NCI-H2107 treated with DMSO at 0.1 percent for 48 hours (cell line): ENCODE measurements at regions not wholly inside any gene's neighbourhood (a gene's known extent, or its start where the extent isn't known, plus 50 kb on each side); places are given as distances from the start of the nearest gene placed in this dataset.

Experiments
- DNase-seq: peaks from one replicate; lab custom pipeline; 2025; ENCODE audit not compliant: unreplicated experiment; lab: John Stamatoyannopoulos, UW

DNA sequence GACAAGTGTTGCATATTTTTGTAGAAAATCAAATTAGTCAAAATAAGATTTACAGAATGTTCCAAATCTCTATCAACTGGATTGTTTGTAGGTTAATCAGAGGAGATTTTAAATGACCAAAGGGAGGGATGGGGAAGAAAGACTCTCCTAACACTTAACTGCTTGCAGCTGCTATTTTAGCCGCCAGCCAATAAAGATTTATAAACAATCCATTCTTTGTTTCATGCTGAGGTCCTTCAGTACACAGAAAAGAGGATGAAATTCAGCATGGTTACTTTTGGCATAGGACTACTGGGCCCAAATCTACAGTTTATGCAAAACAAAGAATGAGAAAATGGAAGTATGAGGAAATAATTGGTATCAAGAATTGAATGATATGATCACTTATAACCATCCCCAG lies 86.4 kb upstream of the FN1 start:
- DNase-seq, result peak; percentile 24

- DNase-seq, result no peak
These were observed 85.2 kb upstream of the FN1 start for GRCh38 chr2:215521031-215521430.

DNA sequence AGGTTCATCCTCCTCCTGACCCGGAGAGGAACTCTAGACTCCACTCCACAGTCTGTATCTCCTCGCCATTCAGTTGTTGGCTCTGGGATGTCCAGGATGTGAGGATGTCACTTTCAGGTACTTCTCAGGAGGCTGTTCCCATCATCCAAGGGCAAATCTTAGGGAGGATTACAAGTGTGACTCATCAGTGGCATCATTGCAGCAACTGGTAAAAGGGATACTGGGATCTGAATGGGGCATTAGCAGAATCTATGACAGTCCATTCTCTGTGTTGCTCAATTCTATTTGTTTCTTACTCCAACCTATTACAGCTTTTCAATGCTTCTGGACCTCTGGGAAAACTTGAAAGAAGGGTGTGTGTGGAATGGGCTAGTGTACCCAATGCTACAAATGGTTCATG lies 81.5 kb upstream of the FN1 start:
- no peak for DNase-seq

GRCh38 chr2:215514516-215514915 lies 78.6 kb upstream of the FN1 start:
- no peak for DNase-seq

DNA sequence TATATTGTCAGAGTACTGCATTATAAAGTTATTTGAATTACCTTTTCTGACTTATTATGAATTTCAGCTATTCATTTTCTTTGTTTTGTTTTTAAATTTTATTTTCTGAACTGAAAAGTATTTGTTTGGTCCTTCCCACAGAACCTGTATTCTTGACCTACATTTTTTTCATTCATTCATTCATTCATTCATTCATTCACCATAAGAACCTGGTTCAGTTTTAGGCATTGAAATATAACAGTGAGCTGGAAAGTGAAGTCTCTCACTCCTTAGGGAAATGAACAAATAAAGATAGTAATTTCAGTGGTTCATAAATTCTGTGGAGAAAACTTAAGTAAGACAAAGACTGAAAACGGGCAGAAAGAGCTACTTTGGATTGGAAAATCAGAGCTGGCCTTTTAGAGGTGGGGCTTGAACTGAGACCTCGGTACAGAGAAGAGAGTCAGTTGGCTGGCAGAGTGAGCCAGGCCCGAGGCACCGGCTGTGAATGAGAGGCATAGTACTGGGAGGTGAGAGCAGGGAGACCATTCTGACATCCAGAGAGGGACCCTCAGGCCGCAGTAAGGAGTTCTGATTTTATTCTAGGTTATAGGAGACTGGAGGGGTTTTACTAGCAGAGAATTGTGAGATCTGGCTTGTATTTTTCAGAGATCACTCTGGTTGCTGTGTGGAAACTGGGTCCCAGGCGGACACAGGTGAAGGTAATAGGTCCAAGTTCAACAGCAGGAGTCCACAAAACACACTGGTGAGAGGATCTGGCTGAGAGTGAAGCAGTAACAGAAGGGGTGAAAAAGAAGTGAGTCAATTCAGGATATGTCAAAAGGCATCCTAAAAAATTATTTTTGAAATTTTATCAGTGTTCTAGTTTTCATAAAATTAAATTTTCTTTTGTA lies 75.8 kb upstream of the FN1 start:
- no peak for DNase-seq

DNA sequence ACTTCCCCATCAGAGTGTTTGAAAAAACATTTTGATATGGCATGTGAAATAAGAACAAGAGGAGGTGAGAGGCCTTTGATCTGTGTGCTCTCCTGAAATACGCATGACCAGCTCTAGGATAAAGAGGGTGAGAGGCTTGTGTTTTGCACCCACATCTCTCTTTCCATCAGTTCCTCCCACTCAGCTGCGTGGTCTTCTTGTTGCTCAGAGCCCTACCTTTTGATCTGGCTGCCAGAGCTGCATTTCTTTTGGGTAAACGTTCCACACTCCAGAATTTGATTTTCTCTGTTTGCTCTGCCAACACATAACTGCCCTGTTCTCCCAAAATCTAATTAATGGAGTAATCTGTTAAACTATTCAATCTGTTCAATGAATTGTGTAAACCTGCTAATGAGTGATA lies 72.0 kb upstream of the FN1 start:
- DNase-seq, result no peak

GRCh38 chr2:215507136-215507535 lies 71.3 kb upstream of the FN1 start:
- no peak for DNase-seq

DNA sequence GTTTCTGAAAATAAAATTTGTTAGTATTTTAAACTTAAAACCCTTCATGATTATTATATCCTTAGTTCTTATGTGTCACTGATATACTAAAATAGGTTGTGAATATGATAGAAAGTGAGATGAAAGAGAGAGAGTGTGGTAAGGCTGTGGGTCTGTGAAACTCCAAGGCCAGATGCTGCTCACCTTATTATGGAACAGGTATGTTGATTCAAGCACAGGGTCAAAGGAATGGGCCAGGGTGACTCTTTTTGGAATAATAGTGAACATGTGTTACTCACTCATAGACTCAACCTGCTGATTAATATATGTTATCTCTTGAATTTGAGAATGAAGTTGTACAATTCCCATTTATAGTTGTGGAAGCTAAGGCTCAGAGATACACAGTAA lies 70.7 kb upstream of the FN1 start:
- no peak for DNase-seq

- no peak for DNase-seq
These were observed 69.3 kb upstream of the FN1 start for GRCh38 chr2:215505044-215505786.

- DNase-seq, result no peak
These were observed 68.7 kb upstream of the FN1 start for GRCh38 chr2:215504547-215504946.

DNA sequence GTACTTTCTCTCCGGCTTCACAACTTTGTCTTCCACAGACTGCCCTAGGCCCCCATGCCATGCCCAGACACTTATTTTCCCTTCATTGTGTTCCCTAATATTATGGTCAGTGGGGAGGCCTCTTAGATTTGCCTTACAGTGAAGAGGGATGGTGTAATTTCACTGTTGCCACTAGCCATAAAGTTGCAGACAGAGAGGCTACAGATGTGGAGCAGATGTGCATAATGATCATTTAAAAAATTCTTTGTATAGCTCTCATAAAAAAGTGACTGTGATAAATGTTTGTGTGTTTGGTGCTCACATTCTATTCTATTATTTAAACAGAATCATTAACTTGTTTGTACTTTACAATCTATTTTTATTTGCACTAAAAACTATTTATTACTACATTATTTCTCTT lies 67.5 kb upstream of the FN1 start:
- DNase-seq, result no peak

- DNase-seq, result no peak
These were observed 64.6 kb upstream of the FN1 start for GRCh38 chr2:215500466-215500865.

DNA sequence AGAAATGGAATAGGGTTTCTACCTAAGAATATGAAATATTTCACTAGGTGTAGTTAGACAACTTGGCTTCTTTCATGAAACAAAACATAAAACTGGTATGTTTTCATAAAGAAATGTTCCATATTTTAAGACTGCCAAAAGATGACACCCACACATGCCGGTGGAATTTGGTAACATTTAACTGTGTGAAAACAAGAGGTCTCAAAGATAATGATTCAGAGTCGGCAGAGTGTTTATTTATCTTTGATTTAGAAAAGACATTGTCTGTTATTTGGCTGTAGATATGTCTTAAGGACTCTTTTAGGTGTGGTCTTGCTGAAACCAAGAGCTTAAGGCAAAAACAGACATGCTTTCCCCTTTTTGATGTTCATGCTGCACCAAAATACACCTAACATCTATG lies 63.5 kb upstream of the FN1 start:
- no peak for DNase-seq

- no peak for DNase-seq
These were observed 62.6 kb upstream of the FN1 start for GRCh38 chr2:215498431-215498830.

DNA sequence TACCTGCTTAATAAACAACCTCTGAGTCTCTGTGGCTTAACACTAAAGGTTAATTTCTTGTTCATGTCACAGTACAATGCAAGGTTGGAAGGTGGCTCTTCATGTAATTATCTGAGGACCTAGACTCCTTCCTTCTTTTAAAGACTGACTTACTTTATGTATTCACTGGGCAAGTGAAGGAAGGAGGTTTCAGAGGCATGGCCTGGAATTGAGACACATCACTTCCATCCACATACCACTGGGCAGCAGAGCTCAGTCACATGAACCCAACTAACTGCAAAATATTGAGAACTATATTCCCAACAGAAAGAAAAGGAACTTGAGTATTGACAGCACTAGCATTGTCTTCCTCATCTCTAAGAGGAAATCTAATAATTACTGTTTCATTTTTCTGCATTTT lies 57.5 kb upstream of the FN1 start:
- no peak for DNase-seq

GRCh38 chr2:215489288-215489848 lies 53.5 kb upstream of the FN1 start:
- DNase-seq, result no peak

GRCh38 chr2:215487002-215487372 lies 51.1 kb upstream of the FN1 start:
- DNase-seq, result no peak

- DNase-seq, result no peak
These were observed 50.6 kb upstream of the FN1 start for GRCh38 chr2:215486291-215487001.
